Activated CD4-positive, alpha-beta memory T cell treated with anti-CD3 and anti-CD28 coated beads for 36 hours (primary cell): ENCODE measurements at regions not wholly inside any gene's neighbourhood (a gene's known extent, or its start where the extent isn't known, plus 50 kb on each side); places are given as distances from the start of the nearest gene placed in this dataset.
"Not testable (repeated sequence)": the region's sequence is repeated elsewhere in the genome, so short reads cannot be mapped to it uniquely, and the experiment has no call there.

Experiments used
- CTCF ChIA-PET: fragments of 350-600 bp; sonication (Branson Sonifier 250); formaldehyde crosslinking; loops from one replicate; lab custom pipeline; 2021; ENCODE audit warnings: antibody characterized with exemption, inconsistent platforms; lab: Charles Lee
- POLR2A ChIA-PET: fragments of 350-600 bp; sonication (Branson Sonifier 250); formaldehyde crosslinking; loops from one replicate; lab custom pipeline; 2021; ENCODE audit warnings: antibody characterized with exemption; lab: Charles Lee
- DNase-seq: peaks from one replicate; pipeline ENCODE4 v3.0.0-alpha.2; 2020
- H3K27ac Mint-ChIP-seq: one replicate; pipeline ENCODE4 v1.8.0; 2021; ENCODE audit warnings: mixed read lengths
- H3K27me3 Mint-ChIP-seq: one replicate; pipeline ENCODE4 v1.8.0; 2021; ENCODE audit warnings: mixed read lengths
- H3K36me3 Mint-ChIP-seq: one replicate; pipeline ENCODE4 v1.8.0; 2021; ENCODE audit warnings: mixed read lengths
- H3K4me1 Mint-ChIP-seq: one replicate; pipeline ENCODE4 v1.8.0; 2021; ENCODE audit warnings: low read depth, mixed read lengths
- H3K4me3 Mint-ChIP-seq: one replicate; pipeline ENCODE4 v1.8.0; 2021; ENCODE audit warnings: mild to moderate bottlenecking, mixed read lengths
- H3K9me3 Mint-ChIP-seq: one replicate; pipeline ENCODE4 v1.8.0; 2021; ENCODE audit warnings: mixed read lengths
- intact Hi-C: fragments of 100-400 bp; cut with micrococcal nuclease; formaldehyde crosslinking; loops from one replicate; pipeline ENCODE4 v1.15.1; 2023

GRCh38 chr2:176794392-176794791 is 418.2 kb upstream of the HNRNPA3 start:
- ChIA-PET CTCF (no interaction called here), POLR2A (no interaction called here)
- Mint-ChIP-seq H3K9me3 (no peaks in the 10 kb centered on the region), H3K27ac (no peak overlapping the region), H3K4me1 (no peaks in the 10 kb centered on the region), H3K27me3 (peaks cover 13% of the 10 kb centered on the region), H3K4me3 (no peak overlapping the region), H3K36me3 (no peaks in the 10 kb centered on the region)
- no peak for DNase-seq
- intact Hi-C loops = no loop called here

DNA sequence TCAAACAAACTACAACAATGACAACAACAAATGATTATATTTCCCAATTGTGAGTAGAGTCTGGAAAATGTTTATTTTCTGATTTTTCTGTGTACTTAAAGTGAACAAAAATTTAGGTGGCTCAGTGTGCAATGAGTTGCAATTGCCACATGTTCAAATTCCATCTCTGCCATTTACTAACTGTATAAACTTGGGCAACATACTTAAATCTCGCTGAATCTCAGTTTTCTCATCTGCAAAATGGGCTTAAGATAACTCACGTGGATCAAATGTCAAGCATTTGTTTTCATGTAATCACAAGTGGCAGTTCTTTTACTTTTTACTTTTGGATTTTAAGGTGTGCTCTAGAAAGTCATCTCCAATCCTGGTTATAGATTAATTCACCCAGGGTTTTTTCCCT is 416.8 kb upstream of the HNRNPA3 start:
- Mint-ChIP-seq H3K4me3 (no peak overlapping the region), H3K27ac (no peak overlapping the region), H3K4me1 (no peaks in the 10 kb centered on the region), H3K9me3 (no peaks in the 10 kb centered on the region), H3K36me3 (no peaks in the 10 kb centered on the region), H3K27me3 (peaks cover 10% of the 10 kb centered on the region)
- DNase-seq = no peak
- POLR2A ChIA-PET = no interaction called here
- intact Hi-C loops = no loop called here
- CTCF ChIA-PET = no interaction called here

GRCh38 chr2:176796677-176797076 is 415.9 kb upstream of the HNRNPA3 start:
- CTCF ChIA-PET, H3K9me3 Mint-ChIP-seq, H3K4me3 Mint-ChIP-seq, DNase-seq, H3K27ac Mint-ChIP-seq, intact Hi-C loops, H3K36me3 Mint-ChIP-seq, H3K27me3 Mint-ChIP-seq, H3K4me1 Mint-ChIP-seq, POLR2A ChIA-PET: not testable (repeated sequence)

DNA sequence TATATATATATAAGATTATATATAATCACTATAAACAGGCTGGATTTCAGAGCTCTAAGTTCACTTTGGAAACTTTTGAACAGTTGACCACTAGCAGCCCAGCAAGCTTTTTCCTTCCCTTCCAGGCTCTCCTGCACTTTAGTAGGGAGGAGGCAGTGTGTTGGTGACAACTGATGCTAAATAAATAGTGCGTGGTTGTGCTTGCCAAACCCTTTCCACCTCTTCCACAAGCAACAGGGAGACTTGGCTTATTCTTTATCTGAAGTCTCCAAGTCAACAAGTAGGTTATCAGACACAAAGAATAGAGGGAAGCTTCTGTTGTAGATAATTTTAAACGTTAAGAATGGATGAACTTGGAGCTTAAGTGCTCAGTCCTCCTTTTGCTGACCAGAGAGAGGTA is 408.2 kb upstream of the HNRNPA3 start:
- no peaks in the 10 kb centered on the region for H3K27me3 Mint-ChIP-seq
- H3K9me3 Mint-ChIP-seq = no peaks in the 10 kb centered on the region
- H3K4me3 Mint-ChIP-seq = no peak overlapping the region
- no peak for DNase-seq
- H3K27ac Mint-ChIP-seq = no peak overlapping the region
- CTCF ChIA-PET = interaction anchor here (3.4 kb wide), 1 partner anchor 9 kb away, joined by 16 read pairs; no protein-coding TSS in a partner anchor
- intact Hi-C loops = no loop called here
- no peaks in the 10 kb centered on the region for H3K36me3 Mint-ChIP-seq
- H3K4me1 Mint-ChIP-seq = no peaks in the 10 kb centered on the region
- POLR2A ChIA-PET = no interaction called here

GRCh38 chr2:176805345-176805744 is 407.2 kb upstream of the HNRNPA3 start:
- no peak overlapping the region for H3K27ac Mint-ChIP-seq
- no peaks in the 10 kb centered on the region for H3K36me3 Mint-ChIP-seq
- DNase-seq = no peak
- H3K27me3 Mint-ChIP-seq = no peaks in the 10 kb centered on the region
- H3K9me3 Mint-ChIP-seq = no peaks in the 10 kb centered on the region
- POLR2A ChIA-PET = no interaction called here
- no peak overlapping the region for H3K4me3 Mint-ChIP-seq
- intact Hi-C loops = no loop called here
- H3K4me1 Mint-ChIP-seq = no peaks in the 10 kb centered on the region
- CTCF ChIA-PET = interaction anchor here (3.4 kb wide), 1 partner anchor 8 kb away, joined by 16 read pairs; no protein-coding TSS in a partner anchor

- POLR2A ChIA-PET = no interaction called here
- DNase-seq = no peak
- Mint-ChIP-seq H3K9me3 (no peaks in the 10 kb centered on the region), H3K36me3 (no peaks in the 10 kb centered on the region), H3K27ac (no peak overlapping the region), H3K4me1 (no peaks in the 10 kb centered on the region), H3K4me3 (no peak overlapping the region), H3K27me3 (no peaks in the 10 kb centered on the region)
- intact Hi-C loops = loop anchor here (5.0 kb wide), 1 partner anchor 335 kb away; no protein-coding TSS in a partner anchor
- CTCF ChIA-PET = interaction anchor here (3.3 kb wide), 1 partner anchor 12 kb away, joined by 31 read pairs; no protein-coding TSS in a partner anchor
Measured at GRCh38 chr2:176812246-176812775, 400.3 kb upstream of the HNRNPA3 start.

- ChIA-PET POLR2A (interaction anchor here (0.6 kb wide), 1 partner anchor 673 kb away, joined by 3 read pairs; no protein-coding TSS in a partner anchor), CTCF (interaction anchor here (0.8 to 3.3 kb wide), 7 partner anchors 9 to 686 kb away, joined by 3 to 31 read pairs (median 6); no protein-coding TSS in a partner anchor)
- Mint-ChIP-seq H3K4me3 (no peak overlapping the region), H3K27me3 (no peaks in the 10 kb centered on the region), H3K9me3 (no peaks in the 10 kb centered on the region), H3K4me1 (no peaks in the 10 kb centered on the region), H3K36me3 (no peaks in the 10 kb centered on the region), H3K27ac (no peak overlapping the region)
- DNase-seq = no peak
- intact Hi-C loops = loop anchor here (5.0 kb wide), 1 partner anchor 334 kb away; no protein-coding TSS in a partner anchor
Measured at GRCh38 chr2:176813156-176813555, 399.4 kb upstream of the HNRNPA3 start.

DNA sequence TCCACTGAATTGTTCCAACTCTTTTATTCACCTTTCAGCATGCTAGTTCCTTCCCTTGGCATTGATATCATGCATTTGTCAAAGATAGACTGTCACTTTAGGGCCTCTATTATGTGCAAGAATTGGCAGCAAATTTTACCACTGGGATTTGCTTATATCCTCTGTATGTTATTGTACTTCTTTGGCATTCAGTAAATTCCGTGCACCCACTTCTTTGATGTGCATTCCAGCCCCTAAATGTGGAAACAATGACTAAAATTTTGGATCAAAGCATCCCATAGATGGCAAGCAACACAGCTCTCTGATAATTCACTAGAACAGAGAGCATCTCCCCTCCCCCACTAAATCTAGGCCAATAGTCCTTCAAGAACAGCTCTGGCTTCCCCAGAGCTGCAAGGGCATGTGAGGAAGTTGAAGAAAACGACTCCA is 399.0 kb upstream of the HNRNPA3 start:
- H3K4me3 Mint-ChIP-seq = no peak overlapping the region
- no peaks in the 10 kb centered on the region for H3K9me3 Mint-ChIP-seq
- intact Hi-C loops = loop anchor here (1.0 to 5.0 kb wide), 3 partner anchors 161 to 687 kb away; no protein-coding TSS in a partner anchor
- ChIA-PET CTCF (interaction anchor here (0.6 to 3.3 kb wide), 10 partner anchors 10 to 686 kb away, joined by 3 to 31 read pairs (median 4); no protein-coding TSS in a partner anchor), POLR2A (no interaction called here)
- no peaks in the 10 kb centered on the region for H3K4me1 Mint-ChIP-seq
- H3K27me3 Mint-ChIP-seq = no peaks in the 10 kb centered on the region
- H3K36me3 Mint-ChIP-seq = no peaks in the 10 kb centered on the region
- H3K27ac Mint-ChIP-seq = no peak overlapping the region
- DNase-seq = no peak

DNA sequence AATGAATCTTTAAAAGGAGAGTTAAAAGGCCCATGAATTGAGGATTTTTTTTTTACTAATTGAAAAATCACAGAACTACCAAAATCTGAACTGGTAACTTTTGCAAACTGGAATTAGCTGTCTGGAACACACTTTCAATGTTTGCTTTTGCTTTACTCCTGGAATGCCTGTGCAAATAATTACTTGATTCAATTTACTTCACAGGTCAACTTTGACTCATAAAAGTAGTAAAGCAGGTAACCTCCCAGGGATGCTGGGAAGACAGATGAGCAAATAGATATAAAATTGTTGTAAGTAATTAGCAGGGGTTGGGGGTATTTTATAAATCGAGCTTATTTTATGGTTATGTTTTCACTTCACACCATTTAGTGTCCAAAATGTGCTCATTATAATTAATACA is 398.3 kb upstream of the HNRNPA3 start:
- Mint-ChIP-seq H3K36me3 (no peaks in the 10 kb centered on the region), H3K27ac (no peak overlapping the region), H3K4me1 (no peaks in the 10 kb centered on the region), H3K4me3 (no peak overlapping the region), H3K9me3 (no peaks in the 10 kb centered on the region), H3K27me3 (no peaks in the 10 kb centered on the region)
- CTCF ChIA-PET = interaction anchor here (0.6 to 3.3 kb wide), 21 partner anchors 10 to 687 kb away, joined by 3 to 31 read pairs (median 3); no protein-coding TSS in a partner anchor
- no peak for DNase-seq
- intact Hi-C loops = loop anchor here (1.0 to 5.0 kb wide), 3 partner anchors 162 to 687 kb away; no protein-coding TSS in a partner anchor
- POLR2A ChIA-PET = no interaction called here

- no peaks in the 10 kb centered on the region for H3K36me3 Mint-ChIP-seq
- intact Hi-C loops = loop anchor here (1.0 to 5.0 kb wide), 3 partner anchors 163 to 688 kb away; no protein-coding TSS in a partner anchor
- no peak for DNase-seq
Measured at GRCh38 chr2:176814740-176815367, 397.7 kb upstream of the HNRNPA3 start.

GRCh38 chr2:176817061-176817565 is 395.5 kb upstream of the HNRNPA3 start:
- POLR2A ChIA-PET = no interaction called here
- intact Hi-C loops = no loop called here
- no peak overlapping the region for H3K27ac Mint-ChIP-seq
- no peak overlapping the region for H3K4me3 Mint-ChIP-seq
- peak; percentile 31 for DNase-seq
- CTCF ChIA-PET = interaction anchor here (0.8 to 1.5 kb wide), 5 partner anchors 9 to 690 kb away, joined by 3 to 5 read pairs (median 4); no protein-coding TSS in a partner anchor
- no peaks in the 10 kb centered on the region for H3K9me3 Mint-ChIP-seq
- H3K4me1 Mint-ChIP-seq = no peaks in the 10 kb centered on the region
- no peaks in the 10 kb centered on the region for H3K36me3 Mint-ChIP-seq
- H3K27me3 Mint-ChIP-seq = no peaks in the 10 kb centered on the region

More at GRCh38 chr2:176814740-176815367, 397.7 kb upstream of the HNRNPA3 start:
- POLR2A ChIA-PET = no interaction called here
- no peak overlapping the region for H3K27ac Mint-ChIP-seq
- no peaks in the 10 kb centered on the region for H3K9me3 Mint-ChIP-seq
- no peaks in the 10 kb centered on the region for H3K4me1 Mint-ChIP-seq
- CTCF ChIA-PET = interaction anchor here (0.8 to 3.3 kb wide), 14 partner anchors 9 to 359 kb away, joined by 3 to 31 read pairs (median 4); no protein-coding TSS in a partner anchor
- H3K4me3 Mint-ChIP-seq = no peak overlapping the region
- H3K27me3 Mint-ChIP-seq = no peaks in the 10 kb centered on the region

GRCh38 chr2:176818076-176818475 is 394.5 kb upstream of the HNRNPA3 start:
- H3K27ac Mint-ChIP-seq = no peak overlapping the region
- no peak for DNase-seq

More at GRCh38 chr2:176818076-176818475, 394.5 kb upstream of the HNRNPA3 start:
- ChIA-PET POLR2A (no interaction called here), CTCF (interaction anchor here (0.8 to 1.5 kb wide), 2 partner anchors 347 to 691 kb away, joined by 4 to 5 read pairs; no protein-coding TSS in a partner anchor)
- Mint-ChIP-seq H3K4me3 (no peak overlapping the region), H3K36me3 (no peaks in the 10 kb centered on the region), H3K4me1 (no peaks in the 10 kb centered on the region), H3K9me3 (no peaks in the 10 kb centered on the region), H3K27me3 (peaks cover 3% of the 10 kb centered on the region)
- intact Hi-C loops = no loop called here
